ENCODE measurements at regions not wholly inside any gene's neighbourhood (a gene's known extent, or its start where the extent isn't known, plus 50 kb on each side); places are given as distances from the start of the nearest gene placed in this dataset.

DNA sequence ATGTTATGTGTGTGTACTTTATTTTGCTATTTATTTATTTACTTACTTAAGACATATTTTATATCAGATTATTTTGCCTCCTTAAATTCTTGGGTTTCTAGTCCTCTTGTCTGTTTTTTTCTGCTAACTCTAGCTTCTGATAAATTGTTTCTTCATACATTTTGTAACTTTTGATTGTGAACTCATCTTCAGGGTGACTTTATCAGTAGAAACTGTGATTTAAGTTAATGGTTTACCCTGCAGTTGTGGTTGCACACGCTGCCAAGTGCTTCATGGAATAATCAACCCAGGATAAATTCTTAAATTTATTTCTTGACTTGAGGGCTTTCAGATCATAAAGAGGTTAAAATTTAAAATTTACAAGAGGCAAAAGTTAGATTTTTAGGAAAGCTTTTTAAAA, 173.3 kb downstream of the CENPW start:
- TF ChIP-seq EZH2 (IDR thresholded peaks at IDR 0.05; ENCODE audit: low read depth, unreplicated experiment) = no peak
- TF ChIP-seq, protein P1, sequence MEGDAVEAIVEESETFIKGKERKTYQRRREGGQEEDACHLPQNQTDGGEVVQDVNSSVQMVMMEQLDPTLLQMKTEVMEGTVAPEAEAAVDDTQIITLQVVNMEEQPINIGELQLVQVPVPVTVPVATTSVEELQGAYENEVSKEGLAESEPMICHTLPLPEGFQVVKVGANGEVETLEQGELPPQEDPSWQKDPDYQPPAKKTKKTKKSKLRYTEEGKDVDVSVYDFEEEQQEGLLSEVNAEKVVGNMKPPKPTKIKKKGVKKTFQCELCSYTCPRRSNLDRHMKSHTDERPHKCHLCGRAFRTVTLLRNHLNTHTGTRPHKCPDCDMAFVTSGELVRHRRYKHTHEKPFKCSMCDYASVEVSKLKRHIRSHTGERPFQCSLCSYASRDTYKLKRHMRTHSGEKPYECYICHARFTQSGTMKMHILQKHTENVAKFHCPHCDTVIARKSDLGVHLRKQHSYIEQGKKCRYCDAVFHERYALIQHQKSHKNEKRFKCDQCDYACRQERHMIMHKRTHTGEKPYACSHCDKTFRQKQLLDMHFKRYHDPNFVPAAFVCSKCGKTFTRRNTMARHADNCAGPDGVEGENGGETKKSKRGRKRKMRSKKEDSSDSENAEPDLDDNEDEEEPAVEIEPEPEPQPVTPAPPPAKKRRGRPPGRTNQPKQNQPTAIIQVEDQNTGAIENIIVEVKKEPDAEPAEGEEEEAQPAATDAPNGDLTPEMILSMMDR (conservative IDR thresholded peaks at IDR 0.05; ENCODE audit: low read depth in 2 of 2) = no peak
- no peak for TF ChIP-seq JUNB (IDR thresholded peaks at IDR 0.05; ENCODE audit: unreplicated experiment)
- TF ChIP-seq EZH2phosphoT487 (IDR thresholded peaks at IDR 0.05; ENCODE audit: unreplicated experiment) = no peak
- TF ChIP-seq, protein P2, sequence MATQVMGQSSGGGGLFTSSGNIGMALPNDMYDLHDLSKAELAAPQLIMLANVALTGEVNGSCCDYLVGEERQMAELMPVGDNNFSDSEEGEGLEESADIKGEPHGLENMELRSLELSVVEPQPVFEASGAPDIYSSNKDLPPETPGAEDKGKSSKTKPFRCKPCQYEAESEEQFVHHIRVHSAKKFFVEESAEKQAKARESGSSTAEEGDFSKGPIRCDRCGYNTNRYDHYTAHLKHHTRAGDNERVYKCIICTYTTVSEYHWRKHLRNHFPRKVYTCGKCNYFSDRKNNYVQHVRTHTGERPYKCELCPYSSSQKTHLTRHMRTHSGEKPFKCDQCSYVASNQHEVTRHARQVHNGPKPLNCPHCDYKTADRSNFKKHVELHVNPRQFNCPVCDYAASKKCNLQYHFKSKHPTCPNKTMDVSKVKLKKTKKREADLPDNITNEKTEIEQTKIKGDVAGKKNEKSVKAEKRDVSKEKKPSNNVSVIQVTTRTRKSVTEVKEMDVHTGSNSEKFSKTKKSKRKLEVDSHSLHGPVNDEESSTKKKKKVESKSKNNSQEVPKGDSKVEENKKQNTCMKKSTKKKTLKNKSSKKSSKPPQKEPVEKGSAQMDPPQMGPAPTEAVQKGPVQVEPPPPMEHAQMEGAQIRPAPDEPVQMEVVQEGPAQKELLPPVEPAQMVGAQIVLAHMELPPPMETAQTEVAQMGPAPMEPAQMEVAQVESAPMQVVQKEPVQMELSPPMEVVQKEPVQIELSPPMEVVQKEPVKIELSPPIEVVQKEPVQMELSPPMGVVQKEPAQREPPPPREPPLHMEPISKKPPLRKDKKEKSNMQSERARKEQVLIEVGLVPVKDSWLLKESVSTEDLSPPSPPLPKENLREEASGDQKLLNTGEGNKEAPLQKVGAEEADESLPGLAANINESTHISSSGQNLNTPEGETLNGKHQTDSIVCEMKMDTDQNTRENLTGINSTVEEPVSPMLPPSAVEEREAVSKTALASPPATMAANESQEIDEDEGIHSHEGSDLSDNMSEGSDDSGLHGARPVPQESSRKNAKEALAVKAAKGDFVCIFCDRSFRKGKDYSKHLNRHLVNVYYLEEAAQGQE (IDR thresholded peaks at IDR 0.05; ENCODE audit: unreplicated experiment) = no peak
- TF ChIP-seq POLR2AphosphoS5 (IDR thresholded peaks at IDR 0.05; ENCODE audit: low read depth) = no peak
- no peak for TF ChIP-seq CREB1 (CRISPR knock-in tag; IDR thresholded peaks at IDR 0.05; ENCODE audit: low read depth)
- TF ChIP-seq, protein P3, sequence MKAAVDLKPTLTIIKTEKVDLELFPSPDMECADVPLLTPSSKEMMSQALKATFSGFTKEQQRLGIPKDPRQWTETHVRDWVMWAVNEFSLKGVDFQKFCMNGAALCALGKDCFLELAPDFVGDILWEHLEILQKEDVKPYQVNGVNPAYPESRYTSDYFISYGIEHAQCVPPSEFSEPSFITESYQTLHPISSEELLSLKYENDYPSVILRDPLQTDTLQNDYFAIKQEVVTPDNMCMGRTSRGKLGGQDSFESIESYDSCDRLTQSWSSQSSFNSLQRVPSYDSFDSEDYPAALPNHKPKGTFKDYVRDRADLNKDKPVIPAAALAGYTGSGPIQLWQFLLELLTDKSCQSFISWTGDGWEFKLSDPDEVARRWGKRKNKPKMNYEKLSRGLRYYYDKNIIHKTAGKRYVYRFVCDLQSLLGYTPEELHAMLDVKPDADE (IDR thresholded peaks at IDR 0.05) = no peak
- no peak for TF ChIP-seq ZNF114 (CRISPR knock-in tag; IDR thresholded peaks at IDR 0.05)
- TF ChIP-seq ZNF331 (CRISPR knock-in tag; IDR thresholded peaks at IDR 0.05; ENCODE audit: low read depth) = no peak
- no peak for TF ChIP-seq NANOG (IDR thresholded peaks at IDR 0.05; ENCODE audit: borderline replicate concordance)
- no peak for TF ChIP-seq STAT1 (IDR thresholded peaks at IDR 0.05; ENCODE audit: unreplicated experiment)
- TF ChIP-seq, protein P4, sequence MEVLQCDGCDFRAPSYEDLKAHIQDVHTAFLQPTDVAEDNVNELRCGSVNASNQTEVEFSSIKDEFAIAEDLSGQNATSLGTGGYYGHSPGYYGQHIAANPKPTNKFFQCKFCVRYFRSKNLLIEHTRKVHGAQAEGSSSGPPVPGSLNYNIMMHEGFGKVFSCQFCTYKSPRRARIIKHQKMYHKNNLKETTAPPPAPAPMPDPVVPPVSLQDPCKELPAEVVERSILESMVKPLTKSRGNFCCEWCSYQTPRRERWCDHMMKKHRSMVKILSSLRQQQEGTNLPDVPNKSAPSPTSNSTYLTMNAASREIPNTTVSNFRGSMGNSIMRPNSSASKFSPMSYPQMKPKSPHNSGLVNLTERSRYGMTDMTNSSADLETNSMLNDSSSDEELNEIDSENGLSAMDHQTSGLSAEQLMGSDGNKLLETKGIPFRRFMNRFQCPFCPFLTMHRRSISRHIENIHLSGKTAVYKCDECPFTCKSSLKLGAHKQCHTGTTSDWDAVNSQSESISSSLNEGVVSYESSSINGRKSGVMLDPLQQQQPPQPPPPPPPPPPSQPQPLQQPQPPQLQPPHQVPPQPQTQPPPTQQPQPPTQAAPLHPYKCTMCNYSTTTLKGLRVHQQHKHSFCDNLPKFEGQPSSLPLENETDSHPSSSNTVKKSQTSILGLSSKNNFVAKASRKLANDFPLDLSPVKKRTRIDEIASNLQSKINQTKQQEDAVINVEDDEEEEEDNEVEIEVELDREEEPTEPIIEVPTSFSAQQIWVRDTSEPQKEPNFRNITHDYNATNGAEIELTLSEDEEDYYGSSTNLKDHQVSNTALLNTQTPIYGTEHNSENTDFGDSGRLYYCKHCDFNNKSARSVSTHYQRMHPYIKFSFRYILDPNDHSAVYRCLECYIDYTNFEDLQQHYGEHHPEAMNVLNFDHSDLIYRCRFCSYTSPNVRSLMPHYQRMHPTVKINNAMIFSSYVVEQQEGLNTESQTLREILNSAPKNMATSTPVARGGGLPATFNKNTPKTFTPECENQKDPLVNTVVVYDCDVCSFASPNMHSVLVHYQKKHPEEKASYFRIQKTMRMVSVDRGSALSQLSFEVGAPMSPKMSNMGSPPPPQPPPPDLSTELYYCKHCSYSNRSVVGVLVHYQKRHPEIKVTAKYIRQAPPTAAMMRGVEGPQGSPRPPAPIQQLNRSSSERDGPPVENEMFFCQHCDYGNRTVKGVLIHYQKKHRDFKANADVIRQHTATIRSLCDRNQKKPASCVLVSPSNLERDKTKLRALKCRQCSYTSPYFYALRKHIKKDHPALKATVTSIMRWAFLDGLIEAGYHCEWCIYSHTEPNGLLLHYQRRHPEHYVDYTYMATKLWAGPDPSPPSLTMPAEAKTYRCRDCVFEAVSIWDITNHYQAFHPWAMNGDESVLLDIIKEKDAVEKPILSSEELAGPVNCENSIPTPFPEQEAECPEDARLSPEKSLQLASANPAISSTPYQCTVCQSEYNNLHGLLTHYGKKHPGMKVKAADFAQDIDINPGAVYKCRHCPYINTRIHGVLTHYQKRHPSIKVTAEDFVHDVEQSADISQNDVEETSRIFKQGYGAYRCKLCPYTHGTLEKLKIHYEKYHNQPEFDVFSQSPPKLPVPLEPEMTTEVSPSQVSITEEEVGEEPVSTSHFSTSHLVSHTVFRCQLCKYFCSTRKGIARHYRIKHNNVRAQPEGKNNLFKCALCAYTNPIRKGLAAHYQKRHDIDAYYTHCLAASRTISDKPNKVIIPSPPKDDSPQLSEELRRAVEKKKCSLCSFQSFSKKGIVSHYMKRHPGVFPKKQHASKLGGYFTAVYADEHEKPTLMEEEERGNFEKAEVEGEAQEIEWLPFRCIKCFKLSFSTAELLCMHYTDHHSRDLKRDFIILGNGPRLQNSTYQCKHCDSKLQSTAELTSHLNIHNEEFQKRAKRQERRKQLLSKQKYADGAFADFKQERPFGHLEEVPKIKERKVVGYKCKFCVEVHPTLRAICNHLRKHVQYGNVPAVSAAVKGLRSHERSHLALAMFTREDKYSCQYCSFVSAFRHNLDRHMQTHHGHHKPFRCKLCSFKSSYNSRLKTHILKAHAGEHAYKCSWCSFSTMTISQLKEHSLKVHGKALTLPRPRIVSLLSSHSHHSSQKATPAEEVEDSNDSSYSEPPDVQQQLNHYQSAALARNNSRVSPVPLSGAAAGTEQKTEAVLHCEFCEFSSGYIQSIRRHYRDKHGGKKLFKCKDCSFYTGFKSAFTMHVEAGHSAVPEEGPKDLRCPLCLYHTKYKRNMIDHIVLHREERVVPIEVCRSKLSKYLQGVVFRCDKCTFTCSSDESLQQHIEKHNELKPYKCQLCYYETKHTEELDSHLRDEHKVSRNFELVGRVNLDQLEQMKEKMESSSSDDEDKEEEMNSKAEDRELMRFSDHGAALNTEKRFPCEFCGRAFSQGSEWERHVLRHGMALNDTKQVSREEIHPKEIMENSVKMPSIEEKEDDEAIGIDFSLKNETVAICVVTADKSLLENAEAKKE (CRISPR knock-in tag; IDR thresholded peaks at IDR 0.05) = no peak
